Neural progenitor cell (in vitro differentiated cells): ENCODE measurements at regions not wholly inside any gene's neighbourhood (a gene's known extent, or its start where the extent isn't known, plus 50 kb on each side); places are given as distances from the start of the nearest gene placed in this dataset.

Source experiments
- DNase-seq: peaks from one replicate; pipeline ENCODE4 v3.0.0-alpha.2; 2016; ENCODE audit warnings: low spot score
- H2AFZ ChIP-seq: fragments of 200-600 bp; sonication (generic); replicated peaks from 2 replicates; pipeline ENCODE4 v1.6.1; 2016; ENCODE audit warnings: antibody characterized with exemption
- H3F3A ChIP-seq: fragments of 200-600 bp; sonication (generic); 2 replicates; pipeline ENCODE4 v1.6.1; 2016; ENCODE audit warnings: antibody characterized with exemption, low read depth
- H3K27ac ChIP-seq: fragments of 200-600 bp; sonication (generic); 2 replicates; pipeline ENCODE4 v1.5.1; 2016; ENCODE audit warnings: mild to moderate bottlenecking
- H3K27me3 ChIP-seq: fragments of 200-600 bp; sonication (generic); 2 replicates; pipeline ENCODE4 v1.6.1; 2016; ENCODE audit warnings: mild to moderate bottlenecking, moderate library complexity
- H3K36me3 ChIP-seq: fragments of 200-600 bp; sonication (generic); 2 replicates; pipeline ENCODE4 v1.5.1; 2016
- H3K4me1 ChIP-seq: fragments of 200-600 bp; sonication (generic); 2 replicates; pipeline ENCODE4 v1.6.1; 2016; ENCODE audit warnings: mixed run types
- H3K4me2 ChIP-seq: fragments of 200-600 bp; sonication (generic); 2 replicates; pipeline ENCODE4 v1.6.1; 2016
- H3K4me3 ChIP-seq: fragments of 200-600 bp; sonication (generic); 2 replicates; pipeline ENCODE4 v1.5.1; 2016
- H3K79me2 ChIP-seq: fragments of 200-600 bp; sonication (generic); 2 replicates; pipeline ENCODE4 v1.6.1; 2016; ENCODE audit warnings: low read depth
- H3K9ac ChIP-seq: fragments of 200-600 bp; sonication (generic); 2 replicates; pipeline ENCODE4 v1.6.1; 2016
- H3K9me3 ChIP-seq: fragments of 200-600 bp; sonication (generic); 2 replicates; pipeline ENCODE4 v1.5.1; 2016; ENCODE audit warnings: low read depth
- H4K20me1 ChIP-seq: fragments of 200-600 bp; sonication (generic); 2 replicates; pipeline ENCODE4 v1.6.1; 2016; ENCODE audit warnings: low read depth
- H3K27ac Mint-ChIP-seq: 3 replicates; pipeline ENCODE4 v1.8.0; 2021; ENCODE audit warnings: mixed read lengths
- H3K27me3 Mint-ChIP-seq: 2 replicates; pipeline ENCODE4 v1.8.0; 2022; ENCODE audit warnings: low read depth, mild to moderate bottlenecking, inconsistent platforms, moderate library complexity, mixed read lengths; ENCODE audit not compliant: insufficient read depth
- H3K36me3 Mint-ChIP-seq: 3 replicates; pipeline ENCODE4 v1.8.0; 2021; ENCODE audit warnings: mixed read lengths
- H3K4me1 Mint-ChIP-seq: 3 replicates; pipeline ENCODE4 v1.8.0; 2021; ENCODE audit warnings: mixed read lengths
- H3K4me3 Mint-ChIP-seq: 3 replicates; pipeline ENCODE4 v1.8.0; 2021; ENCODE audit warnings: mild to moderate bottlenecking, moderate library complexity, mixed read lengths
- H3K9me3 Mint-ChIP-seq: 3 replicates; pipeline ENCODE4 v1.8.0; 2020; ENCODE audit warnings: mixed read lengths
- CTCF ChIP-seq: fragments of 200-600 bp; sonication (generic); IDR thresholded peaks from 2 replicates; pipeline ENCODE4 v1.5.1; 2017; ENCODE audit warnings: antibody characterized with exemption, mild to moderate bottlenecking
- EZH2 ChIP-seq: fragments of 200-600 bp; sonication (generic); IDR thresholded peaks from 2 replicates; pipeline ENCODE4 v1.6.1; 2017; ENCODE audit warnings: antibody characterized with exemption, mild to moderate bottlenecking, moderate library complexity
- EZH2phosphoT487 ChIP-seq: fragments of 200-600 bp; sonication (generic); IDR thresholded peaks from 2 replicates; pipeline ENCODE4 v1.6.1; 2017; ENCODE audit warnings: antibody characterized with exemption

- Mint-ChIP-seq H3K27me3 (no peaks in the 10 kb centered on the region), H3K4me1 (peaks cover 5% of the 10 kb centered on the region), H3K36me3 (no peaks in the 10 kb centered on the region), H3K27ac (no peak overlapping the region), H3K4me3 (no peak overlapping the region), H3K9me3 (no peaks in the 10 kb centered on the region)
- no peak for DNase-seq
- no peaks in the 10 kb centered on the region for H3K9me3 ChIP-seq
- no peak overlapping the region for H3K4me3 ChIP-seq
- H3K36me3 ChIP-seq: no peaks in the 10 kb centered on the region
- no peak for TF ChIP-seq CTCF
- TF ChIP-seq EZH2phosphoT487: no peak
- no peak for TF ChIP-seq EZH2
- no peak overlapping the region for H2AFZ ChIP-seq
- H3K27me3 ChIP-seq: no peaks in the 10 kb centered on the region
- no peak overlapping the region for H3K4me2 ChIP-seq
- no peak overlapping the region for H3K27ac ChIP-seq
- no peaks in the 10 kb centered on the region for H4K20me1 ChIP-seq
- no peaks in the 10 kb centered on the region for H3K4me1 ChIP-seq
- no peaks in the 10 kb centered on the region for H3K79me2 ChIP-seq
- no peak overlapping the region for H3K9ac ChIP-seq
- no peaks in the 10 kb centered on the region for H3F3A ChIP-seq
Observed at GRCh38 chr11:37710031-37710430, 1112.0 kb upstream of the RAG2 start.

DNA sequence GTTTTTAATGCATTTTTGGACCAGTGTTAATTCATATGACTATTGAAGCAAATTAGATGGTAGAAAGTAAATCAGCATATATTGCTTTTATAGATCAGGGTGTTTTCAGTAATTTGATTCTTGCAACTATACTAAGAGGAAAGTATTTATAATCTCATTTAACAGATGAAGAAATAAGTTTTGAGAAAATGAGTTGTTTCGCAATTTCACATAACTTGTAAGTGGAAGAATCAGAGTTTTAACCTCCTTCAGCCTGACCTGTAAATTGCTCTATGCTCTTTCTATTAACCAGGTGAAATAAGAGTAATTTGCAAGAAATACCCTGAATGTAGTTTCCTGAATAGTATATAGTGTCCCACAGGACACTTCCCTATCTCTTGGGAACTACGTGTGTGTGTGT lies 1106.8 kb upstream of the RAG2 start:
- H3K9me3 ChIP-seq: no peaks in the 10 kb centered on the region
- H2AFZ ChIP-seq: no peak overlapping the region
- H3K36me3 Mint-ChIP-seq: no peaks in the 10 kb centered on the region
- DNase-seq: no peak
- H3K27me3 ChIP-seq: no peaks in the 10 kb centered on the region
- no peak overlapping the region for H3K4me2 ChIP-seq
- TF ChIP-seq CTCF (no peak), EZH2phosphoT487 (no peak), EZH2 (no peak)
- H4K20me1 ChIP-seq: no peaks in the 10 kb centered on the region
- H3K9me3 Mint-ChIP-seq: peaks cover 3% of the 10 kb centered on the region
- H3K4me1 Mint-ChIP-seq: no peaks in the 10 kb centered on the region
- H3K36me3 ChIP-seq: no peaks in the 10 kb centered on the region
- H3K79me2 ChIP-seq: no peaks in the 10 kb centered on the region
- H3F3A ChIP-seq: no peaks in the 10 kb centered on the region
- no peaks in the 10 kb centered on the region for H3K27me3 Mint-ChIP-seq
- no peak overlapping the region for H3K27ac Mint-ChIP-seq
- H3K9ac ChIP-seq: no peak overlapping the region
- H3K27ac ChIP-seq: no peak overlapping the region
- no peak overlapping the region for H3K4me3 Mint-ChIP-seq
- H3K4me1 ChIP-seq: no peaks in the 10 kb centered on the region
- H3K4me3 ChIP-seq: no peak overlapping the region

DNA sequence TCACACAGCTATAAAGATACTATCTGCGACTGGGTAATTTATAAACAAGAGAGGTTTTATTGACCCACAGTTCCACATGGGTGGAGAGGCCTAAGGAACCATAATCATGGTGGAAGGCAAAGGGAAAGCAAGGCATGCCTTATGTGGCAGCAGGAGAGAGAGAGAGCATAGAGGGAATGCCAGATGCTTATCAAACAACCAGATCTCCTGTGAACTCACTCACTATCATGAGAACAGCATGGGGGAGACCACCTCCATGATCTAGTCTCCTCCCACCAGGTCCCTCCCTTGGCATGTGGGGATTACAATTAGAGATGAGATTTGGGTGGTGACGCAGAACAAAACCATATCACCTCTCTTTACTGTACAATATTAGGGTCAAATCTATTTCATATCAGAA lies 1101.6 kb upstream of the RAG2 start:
- Mint-ChIP-seq H3K27me3 (no peaks in the 10 kb centered on the region), H3K4me3 (no peak overlapping the region), H3K27ac (no peak overlapping the region), H3K36me3 (peaks cover 1% of the 10 kb centered on the region), H3K4me1 (no peaks in the 10 kb centered on the region), H3K9me3 (peaks cover 20% of the 10 kb centered on the region)
- no peaks in the 10 kb centered on the region for H3K4me1 ChIP-seq
- H3K27ac ChIP-seq: no peak overlapping the region
- no peak overlapping the region for H2AFZ ChIP-seq
- H3K9ac ChIP-seq: no peak overlapping the region
- no peaks in the 10 kb centered on the region for H4K20me1 ChIP-seq
- no peak overlapping the region for H3K4me3 ChIP-seq
- no peaks in the 10 kb centered on the region for H3K9me3 ChIP-seq
- no peak overlapping the region for H3K4me2 ChIP-seq
- H3F3A ChIP-seq: no peaks in the 10 kb centered on the region
- DNase-seq: no peak
- H3K27me3 ChIP-seq: no peaks in the 10 kb centered on the region
- TF ChIP-seq EZH2 (no peak), EZH2phosphoT487 (no peak), CTCF (no peak)
- no peaks in the 10 kb centered on the region for H3K36me3 ChIP-seq
- H3K79me2 ChIP-seq: no peaks in the 10 kb centered on the region

GRCh38 chr11:37695283-37695682 lies 1097.2 kb upstream of the RAG2 start:
- H4K20me1 ChIP-seq: no peaks in the 10 kb centered on the region
- no peak overlapping the region for H2AFZ ChIP-seq
- no peaks in the 10 kb centered on the region for H3K79me2 ChIP-seq
- no peak overlapping the region for H3K9ac ChIP-seq
- Mint-ChIP-seq H3K4me1 (no peaks in the 10 kb centered on the region), H3K27ac (no peak overlapping the region), H3K27me3 (no peaks in the 10 kb centered on the region), H3K36me3 (peaks cover 2% of the 10 kb centered on the region), H3K9me3 (peaks cover 25% of the 10 kb centered on the region), H3K4me3 (no peak overlapping the region)
- H3K27ac ChIP-seq: no peak overlapping the region
- no peak overlapping the region for H3K4me3 ChIP-seq
- TF ChIP-seq CTCF: no peak
- TF ChIP-seq EZH2phosphoT487: no peak
- TF ChIP-seq EZH2: no peak
- no peaks in the 10 kb centered on the region for H3K4me1 ChIP-seq
- peaks cover 5% of the 10 kb centered on the region for H3K9me3 ChIP-seq
- H3F3A ChIP-seq: no peaks in the 10 kb centered on the region
- DNase-seq: no peak
- no peak overlapping the region for H3K4me2 ChIP-seq
- no peaks in the 10 kb centered on the region for H3K36me3 ChIP-seq
- H3K27me3 ChIP-seq: no peaks in the 10 kb centered on the region
